GM12874 (cell line): ENCODE measurements at regions not wholly inside any gene's neighbourhood (a gene's known extent, or its start where the extent isn't known, plus 50 kb on each side); places are given as distances from the start of the nearest gene placed in this dataset.

Source experiments
- TF ChIP-seq, protein P1 (sequence below): IDR thresholded peaks from 2 replicates; pipeline ENCODE4 v1.5.1; 2011; ENCODE audit warnings: low read depth, mild to moderate bottlenecking, control low read depth, low read length, moderate library complexity; ENCODE audit not compliant: insufficient read depth

DNA sequence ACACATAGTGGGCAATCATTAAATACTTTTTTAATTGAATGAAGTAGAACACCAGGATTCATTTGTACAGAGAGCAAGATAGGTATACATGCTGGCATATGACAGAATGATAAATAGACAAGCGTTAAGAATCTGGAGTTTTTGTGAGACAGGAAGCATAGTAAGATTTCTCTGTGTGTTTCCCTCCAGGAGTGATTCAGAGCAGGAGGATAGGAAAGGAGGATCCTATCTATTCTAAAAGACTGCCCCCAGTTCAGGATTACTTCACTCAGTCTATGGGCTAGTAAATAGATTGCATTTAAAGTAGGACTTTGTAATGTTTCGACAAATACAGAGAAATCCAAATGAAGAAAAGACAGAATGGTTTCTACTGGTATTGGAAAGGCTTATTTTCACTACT, 423.7 kb downstream of the PDGFC start:
- TF ChIP-seq, protein P1, sequence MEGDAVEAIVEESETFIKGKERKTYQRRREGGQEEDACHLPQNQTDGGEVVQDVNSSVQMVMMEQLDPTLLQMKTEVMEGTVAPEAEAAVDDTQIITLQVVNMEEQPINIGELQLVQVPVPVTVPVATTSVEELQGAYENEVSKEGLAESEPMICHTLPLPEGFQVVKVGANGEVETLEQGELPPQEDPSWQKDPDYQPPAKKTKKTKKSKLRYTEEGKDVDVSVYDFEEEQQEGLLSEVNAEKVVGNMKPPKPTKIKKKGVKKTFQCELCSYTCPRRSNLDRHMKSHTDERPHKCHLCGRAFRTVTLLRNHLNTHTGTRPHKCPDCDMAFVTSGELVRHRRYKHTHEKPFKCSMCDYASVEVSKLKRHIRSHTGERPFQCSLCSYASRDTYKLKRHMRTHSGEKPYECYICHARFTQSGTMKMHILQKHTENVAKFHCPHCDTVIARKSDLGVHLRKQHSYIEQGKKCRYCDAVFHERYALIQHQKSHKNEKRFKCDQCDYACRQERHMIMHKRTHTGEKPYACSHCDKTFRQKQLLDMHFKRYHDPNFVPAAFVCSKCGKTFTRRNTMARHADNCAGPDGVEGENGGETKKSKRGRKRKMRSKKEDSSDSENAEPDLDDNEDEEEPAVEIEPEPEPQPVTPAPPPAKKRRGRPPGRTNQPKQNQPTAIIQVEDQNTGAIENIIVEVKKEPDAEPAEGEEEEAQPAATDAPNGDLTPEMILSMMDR = no peak

DNA sequence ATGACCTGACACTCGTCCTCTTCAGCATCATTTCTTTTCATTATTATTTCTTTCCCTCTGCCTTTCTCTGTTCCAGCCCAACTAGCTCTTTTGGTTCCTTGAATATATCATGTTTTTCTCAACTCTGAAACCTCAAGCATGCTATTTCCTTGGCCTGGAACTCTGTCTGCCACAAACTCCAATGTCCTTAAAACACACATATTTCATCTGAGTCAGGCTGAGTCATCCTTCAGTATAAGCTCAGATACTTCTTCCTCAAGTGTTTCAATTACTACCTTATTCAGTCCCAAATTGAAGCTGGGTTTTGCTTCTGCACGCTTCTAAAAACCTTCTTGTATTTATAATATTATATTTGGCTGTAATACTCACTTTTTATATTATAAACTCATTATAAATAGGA, 424.2 kb downstream of the PDGFC start:
- TF ChIP-seq, protein P1 = no peak

DNA sequence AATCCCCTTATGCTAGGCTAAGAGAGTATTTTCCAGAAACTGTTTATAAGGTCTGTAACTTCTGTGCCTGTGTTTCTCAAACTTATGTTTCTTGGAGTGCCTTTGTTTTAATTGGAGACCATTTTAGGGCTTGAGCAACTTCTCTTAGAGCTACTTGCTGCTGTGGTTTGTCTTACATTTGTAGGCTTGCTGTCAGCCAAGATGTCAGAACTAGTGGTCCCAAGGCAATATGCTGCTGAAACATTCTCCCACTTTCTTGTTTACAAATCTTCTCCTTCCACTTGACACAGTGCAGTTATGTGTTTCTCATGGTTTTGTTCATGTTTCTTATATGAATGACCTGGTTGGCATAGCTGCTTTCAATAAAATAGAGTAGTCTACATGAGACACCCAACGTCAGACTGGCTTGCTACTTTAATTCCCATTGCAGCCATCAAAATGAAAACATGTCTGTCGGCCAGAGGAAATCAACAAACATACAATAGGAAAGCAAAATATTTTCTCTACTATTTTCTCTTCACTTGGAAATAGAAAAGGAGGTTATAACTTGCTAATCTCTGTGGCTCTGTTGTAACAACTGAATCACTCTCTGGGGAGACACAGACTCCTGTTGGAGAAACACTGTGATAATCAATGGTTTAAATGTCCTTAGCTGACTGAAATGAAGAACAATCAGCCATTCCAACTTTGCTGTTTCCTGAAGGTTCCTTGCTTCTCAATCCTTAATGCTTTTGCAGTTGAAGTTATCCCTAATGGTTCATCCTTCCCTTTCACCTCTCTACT, 426.4 kb downstream of the PDGFC start:
- TF ChIP-seq, protein P1 = no peak

DNA sequence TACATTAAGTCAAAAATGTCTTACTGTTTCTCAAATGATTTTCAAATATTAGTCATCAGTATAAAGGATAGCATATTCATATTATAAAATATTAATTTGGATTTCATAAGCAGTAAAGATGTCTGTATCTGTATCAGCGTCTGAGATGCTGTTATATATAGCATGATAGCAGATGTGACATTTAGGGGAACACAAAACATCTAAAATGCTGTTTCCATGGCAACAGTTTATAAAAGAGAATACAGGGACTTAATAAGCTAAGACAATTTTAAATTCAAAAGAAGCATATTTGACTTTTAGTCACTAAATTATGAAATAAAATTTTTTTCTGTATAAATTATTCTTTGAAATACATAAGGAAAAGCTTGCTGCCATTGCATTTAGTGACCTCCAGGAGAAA, 432.2 kb downstream of the PDGFC start:
- TF ChIP-seq, protein P1 = no peak

DNA sequence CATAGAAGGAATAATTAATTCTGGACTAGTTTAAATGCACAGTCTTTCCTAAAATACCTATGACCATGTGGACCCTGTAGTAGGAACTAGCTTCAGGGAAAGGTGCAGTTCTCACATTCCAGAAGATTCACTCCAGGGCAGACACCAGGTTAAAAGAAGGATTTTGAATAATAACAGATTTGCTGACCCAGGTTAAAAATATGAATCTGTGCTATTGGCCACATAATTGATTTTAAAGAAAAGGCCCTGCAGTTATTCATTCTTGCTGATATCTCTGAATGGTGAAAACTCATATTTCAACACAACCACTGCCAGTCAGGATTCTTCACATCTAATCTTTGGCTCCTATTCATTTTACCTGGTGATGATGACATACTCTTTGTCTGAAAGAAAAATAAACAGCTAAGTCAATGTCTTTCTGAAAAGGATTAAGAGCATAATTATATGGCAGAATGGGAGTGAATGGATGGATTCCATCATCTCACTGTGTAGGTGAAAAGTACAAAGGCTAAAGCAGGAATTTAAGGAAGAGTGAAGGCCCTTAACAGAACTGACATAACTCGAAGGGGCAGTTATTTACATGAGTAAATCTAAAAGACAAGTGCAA, 432.8 kb downstream of the PDGFC start:
- TF ChIP-seq, protein P1 = no peak

DNA sequence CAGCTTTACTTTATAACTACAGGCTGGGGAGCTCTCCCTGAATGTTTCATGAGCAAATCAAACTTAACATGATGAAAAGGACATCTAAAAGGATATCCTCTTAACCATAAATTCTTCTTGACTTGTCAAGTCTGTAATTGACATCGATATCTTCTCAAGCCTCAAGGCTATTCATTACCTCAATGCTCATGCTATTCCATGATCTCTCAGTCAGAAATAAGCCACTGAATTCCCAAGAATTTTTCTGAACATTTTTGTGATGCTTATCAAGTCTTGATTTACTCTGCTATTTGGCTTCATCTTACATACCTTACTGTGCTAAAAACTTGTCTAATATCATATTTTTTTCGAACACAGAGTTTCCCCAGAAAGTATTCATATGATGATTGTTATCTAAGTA, 433.4 kb downstream of the PDGFC start:
- TF ChIP-seq, protein P1 = no peak

DNA sequence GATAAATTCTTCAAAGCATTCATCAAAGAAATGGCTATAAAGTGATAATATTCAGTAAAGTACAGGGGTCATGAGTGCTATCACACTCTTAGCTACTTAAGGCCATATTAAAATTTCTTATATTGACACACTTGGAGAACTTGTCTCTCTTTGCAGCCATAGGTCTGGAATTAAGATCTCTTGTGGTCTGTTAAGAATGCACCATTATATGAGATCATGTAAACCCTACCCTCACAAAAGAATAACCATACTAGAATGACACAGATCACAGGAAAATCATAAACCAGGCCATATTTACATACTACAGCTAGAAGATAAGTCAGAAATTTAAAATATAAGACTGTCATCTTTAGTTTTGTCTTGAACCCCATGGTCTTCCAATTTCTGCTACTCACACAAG, 434.3 kb downstream of the PDGFC start:
- TF ChIP-seq, protein P1 = no peak
